ENCODE measurements at regions not wholly inside any gene's neighbourhood (a gene's known extent, or its start where the extent isn't known, plus 50 kb on each side); places are given as distances from the start of the nearest gene placed in this dataset.
"Not testable (repeated sequence)": the region's sequence is repeated elsewhere in the genome, so short reads cannot be mapped to it uniquely, and the experiment has no call there.

GRCh38 chr4:143819029-143819428 is 86.3 kb downstream of the GYPE start:
- no peak for DNase-seq

GRCh38 chr4:143817866-143818265 is 87.5 kb downstream of the GYPE start:
- not testable (repeated sequence) for DNase-seq

- DNase-seq: not testable (repeated sequence)
These were observed 90.0 kb downstream of the GYPE start for GRCh38 chr4:143815375-143815774.

GRCh38 chr4:143813431-143814154 is 91.8 kb downstream of the GYPE start:
- not testable (repeated sequence) for DNase-seq

- DNase-seq: not testable (repeated sequence)
These were observed 91.2 kb upstream of the FREM3 start for GRCh38 chr4:143791693-143792092.

GRCh38 chr4:143790425-143790824 is 90.0 kb upstream of the FREM3 start:
- DNase-seq: not testable (repeated sequence)

GRCh38 chr4:143789618-143790017 is 89.1 kb upstream of the FREM3 start:
- DNase-seq: not testable (repeated sequence)

- DNase-seq: no peak
These were observed 84.1 kb upstream of the FREM3 start for GRCh38 chr4:143784567-143784966.

GRCh38 chr4:143782521-143782920 is 82.0 kb upstream of the FREM3 start:
- no peak for DNase-seq

GRCh38 chr4:143773998-143774895 is 73.8 kb upstream of the FREM3 start:
- DNase-seq: peak; percentile 8

- no peak for DNase-seq
These were observed 70.8 kb upstream of the FREM3 start for GRCh38 chr4:143771269-143771668.

GRCh38 chr4:143768007-143768591 is 67.6 kb upstream of the FREM3 start:
- DNase-seq: no peak

GRCh38 chr4:143763587-143763986 is 63.1 kb upstream of the FREM3 start:
- DNase-seq: no peak

- no peak for DNase-seq
These were observed 62.0 kb upstream of the FREM3 start for GRCh38 chr4:143762511-143762910.

Data from eye (tissue), 1 donor.